Cerebellar nuclear complex (tissue), 1 donor: ENCODE measurements at regions not wholly inside any gene's neighbourhood (a gene's known extent, or its start where the extent isn't known, plus 50 kb on each side); places are given as distances from the start of the nearest gene placed in this dataset.
"Not testable (repeated sequence)": the region's sequence is repeated elsewhere in the genome, so short reads cannot be mapped to it uniquely, and the experiment has no call there.

Experiments used
- DNase-seq, 2 experiments: peaks; one replicate each; lab custom pipeline; 2025; lab: John Stamatoyannopoulos, UW

- DNase-seq, result no peak
Observed at GRCh38 chr6:134605034-134605433, 287.1 kb upstream of the SGK1 start.

- DNase-seq, result no peak
Observed at GRCh38 chr6:134604014-134604676, 286.2 kb upstream of the SGK1 start.

- DNase-seq, result no peak
Observed at GRCh38 chr6:134603561-134603960, 285.6 kb upstream of the SGK1 start.

GRCh38 chr6:134602123-134602522, 284.2 kb upstream of the SGK1 start:
- DNase-seq, result no peak

GRCh38 chr6:134600671-134601070, 282.8 kb upstream of the SGK1 start:
- DNase-seq, result no peak

- no peak for DNase-seq
Observed at GRCh38 chr6:134599079-134599478, 281.2 kb upstream of the SGK1 start.

GRCh38 chr6:134596191-134596590, 278.3 kb upstream of the SGK1 start:
- no peak for DNase-seq

GRCh38 chr6:134594881-134595280, 277.0 kb upstream of the SGK1 start:
- no peak for DNase-seq

GRCh38 chr6:134593887-134594286, 276.0 kb upstream of the SGK1 start:
- no peak for DNase-seq

GRCh38 chr6:134593442-134593841, 275.5 kb upstream of the SGK1 start:
- no peak for DNase-seq

GRCh38 chr6:134593024-134593423, 275.1 kb upstream of the SGK1 start:
- DNase-seq, result no peak

GRCh38 chr6:134590449-134590848, 272.5 kb upstream of the SGK1 start:
- DNase-seq, result no peak

- no peak for DNase-seq
Observed at GRCh38 chr6:134590004-134590403, 272.1 kb upstream of the SGK1 start.

GRCh38 chr6:134589512-134589911, 271.6 kb upstream of the SGK1 start:
- DNase-seq, result no peak

- DNase-seq, result no peak
Observed at GRCh38 chr6:134588267-134588666, 270.4 kb upstream of the SGK1 start.

GRCh38 chr6:134585517-134585873, 267.6 kb upstream of the SGK1 start:
- no peak for DNase-seq

GRCh38 chr6:134584847-134585516, 267.1 kb upstream of the SGK1 start:
- DNase-seq, result no peak

- no peak for DNase-seq
Observed at GRCh38 chr6:134577998-134578397, 260.1 kb upstream of the SGK1 start.

- DNase-seq, result no peak
Observed at GRCh38 chr6:134575221-134575620, 257.3 kb upstream of the SGK1 start.

- no peak for DNase-seq
Observed at GRCh38 chr6:134574491-134574890, 256.6 kb upstream of the SGK1 start.

- not testable (repeated sequence) for DNase-seq
Observed at GRCh38 chr6:134569996-134570395, 252.1 kb upstream of the SGK1 start.

GRCh38 chr6:134564705-134565104, 246.8 kb upstream of the SGK1 start:
- DNase-seq, result no peak

GRCh38 chr6:134560019-134560418, 242.1 kb upstream of the SGK1 start:
- DNase-seq, result no peak

GRCh38 chr6:134557509-134557908, 239.6 kb upstream of the SGK1 start:
- DNase-seq, result no peak
